Activated CD4-positive, CD25-positive, alpha-beta regulatory T cell treated with anti-CD3 and anti-CD28 coated beads, Interleukin-2, amount 50 U/mL, for 24 hours (primary cell): ENCODE measurements at regions not wholly inside any gene's neighbourhood (a gene's known extent, or its start where the extent isn't known, plus 50 kb on each side); places are given as distances from the start of the nearest gene placed in this dataset.
"Not testable (repeated sequence)": the region's sequence is repeated elsewhere in the genome, so short reads cannot be mapped to it uniquely, and the experiment has no call there.

ENCODE experiments used
- ATAC-seq, 2 donors: fragments of 150-1000 bp; cut with Tn5 transposase; one replicate each; pipeline ENCODE4 v1.10.0; 2021; ENCODE audit warnings: mild to moderate bottlenecking in 1 of 2, moderate library complexity in 1 of 2

GRCh38 chr3:11712646-11713045, 68.9 kb upstream of the VGLL4 start:
- no peak for ATAC-seq

- no peak for ATAC-seq
Measured at GRCh38 chr3:11711876-11712275, 68.2 kb upstream of the VGLL4 start.

GRCh38 chr3:11709782-11710181, 66.1 kb upstream of the VGLL4 start:
- ATAC-seq, result no peak

- ATAC-seq, result not testable (repeated sequence)
Measured at GRCh38 chr3:11707084-11707483, 63.4 kb upstream of the VGLL4 start.

GRCh38 chr3:11706604-11707003, 62.9 kb upstream of the VGLL4 start:
- no peak for ATAC-seq

- no peak for ATAC-seq
Measured at GRCh38 chr3:11705049-11705448, 61.3 kb upstream of the VGLL4 start.

- no peak for ATAC-seq
Measured at GRCh38 chr3:11703146-11703545, 59.4 kb upstream of the VGLL4 start.

- no peak for ATAC-seq
Measured at GRCh38 chr3:11699083-11699427, 55.3 kb upstream of the VGLL4 start.

- no peak for ATAC-seq
Measured at GRCh38 chr3:11698326-11699082, 54.8 kb upstream of the VGLL4 start.

GRCh38 chr3:11697701-11698100, 54.0 kb upstream of the VGLL4 start:
- no peak for ATAC-seq

- no peak for ATAC-seq
Measured at GRCh38 chr3:11696054-11696453, 52.3 kb upstream of the VGLL4 start.
